ENCODE measurements at regions not wholly inside any gene's neighbourhood (a gene's known extent, or its start where the extent isn't known, plus 50 kb on each side); places are given as distances from the start of the nearest gene placed in this dataset.
"Not testable (repeated sequence)": the region's sequence is repeated elsewhere in the genome, so short reads cannot be mapped to it uniquely, and the experiment has no call there.

DNA sequence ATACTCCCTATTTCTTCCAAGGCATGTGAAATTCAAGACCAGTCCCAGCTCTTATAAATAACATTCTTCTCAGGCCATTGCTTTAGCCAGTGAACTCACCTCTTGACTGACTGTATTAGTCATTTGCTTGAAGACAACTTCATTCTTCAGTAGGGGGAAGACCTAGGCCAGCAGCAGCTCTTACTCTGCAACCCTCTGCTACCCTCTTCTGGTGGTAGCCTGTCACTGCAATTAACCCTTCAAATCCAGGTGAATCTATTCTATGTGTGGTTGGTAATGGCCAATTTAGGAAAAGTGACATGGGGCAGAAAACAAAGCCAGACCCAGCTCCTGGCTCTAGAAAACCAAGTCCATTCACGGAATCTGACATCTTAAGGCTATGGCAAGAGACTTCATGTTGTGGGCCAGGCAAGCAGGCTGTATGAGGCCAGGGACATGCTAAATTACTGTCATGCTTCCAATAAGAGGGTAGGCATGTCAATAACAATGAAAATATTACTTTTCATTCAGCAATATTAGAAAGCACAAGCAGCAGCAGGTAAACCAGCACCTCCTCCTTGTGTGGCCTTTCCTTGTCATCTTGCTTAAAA lies 317.9 kb upstream of the FOLH1 start:
- not testable (repeated sequence) for TF ChIP-seq EZH2 (IDR thresholded peaks at IDR 0.05; ENCODE audit: insufficient read depth, poor library complexity, severe bottlenecking); EZH2phosphoT487 (IDR thresholded peaks at IDR 0.05; ENCODE audit: insufficient read depth, low read depth)
